ENCODE measurements at regions not wholly inside any gene's neighbourhood (a gene's known extent, or its start where the extent isn't known, plus 50 kb on each side); places are given as distances from the start of the nearest gene placed in this dataset.

GRCh38 chr6:139640921-139641320 lies 266.5 kb upstream of the CITED2 start:
- no peak for DNase-seq (ENCODE audit: low read depth)

- DNase-seq (ENCODE audit: low read depth): peak; percentile 68
Observed at GRCh38 chr6:139640448-139640847, 266.0 kb upstream of the CITED2 start.

- DNase-seq (ENCODE audit: low read depth): no peak
Observed at GRCh38 chr6:139639507-139639906, 265.1 kb upstream of the CITED2 start.

GRCh38 chr6:139638179-139638941 lies 263.9 kb upstream of the CITED2 start:
- no peak for DNase-seq (ENCODE audit: low read depth)

GRCh38 chr6:139637766-139638165 lies 263.3 kb upstream of the CITED2 start:
- DNase-seq (ENCODE audit: low read depth): peak; percentile 29

- no peak for DNase-seq (ENCODE audit: low read depth)
Observed at GRCh38 chr6:139636391-139636790, 261.9 kb upstream of the CITED2 start.

- no peak for DNase-seq (ENCODE audit: low read depth)
Observed at GRCh38 chr6:139635401-139636130, 261.1 kb upstream of the CITED2 start.

- DNase-seq (ENCODE audit: low read depth): no peak
Observed at GRCh38 chr6:139632840-139633239, 258.4 kb upstream of the CITED2 start.

- DNase-seq (ENCODE audit: low read depth): no peak
Observed at GRCh38 chr6:139628270-139628669, 253.8 kb upstream of the CITED2 start.

GRCh38 chr6:139627091-139627490 lies 252.6 kb upstream of the CITED2 start:
- no peak for DNase-seq (ENCODE audit: low read depth)

- no peak for DNase-seq (ENCODE audit: low read depth)
Observed at GRCh38 chr6:139625998-139626975, 251.8 kb upstream of the CITED2 start.

- no peak for DNase-seq (ENCODE audit: low read depth)
Observed at GRCh38 chr6:139625081-139625939, 250.9 kb upstream of the CITED2 start.

- no peak for DNase-seq (ENCODE audit: low read depth)
Observed at GRCh38 chr6:139623372-139623771, 248.9 kb upstream of the CITED2 start.

- DNase-seq (ENCODE audit: low read depth): no peak
Observed at GRCh38 chr6:139613496-139613895, 239.0 kb upstream of the CITED2 start.

GRCh38 chr6:139612135-139612465 lies 237.7 kb upstream of the CITED2 start:
- DNase-seq (ENCODE audit: low read depth): no peak

- DNase-seq (ENCODE audit: low read depth): no peak
Observed at GRCh38 chr6:139611327-139612134, 237.1 kb upstream of the CITED2 start.

GRCh38 chr6:139608466-139609261 lies 234.2 kb upstream of the CITED2 start:
- peak; percentile 53 for DNase-seq (ENCODE audit: low read depth)

- DNase-seq (ENCODE audit: low read depth): no peak
Observed at GRCh38 chr6:139605350-139605749, 230.9 kb upstream of the CITED2 start.

GRCh38 chr6:139603581-139603980 lies 229.1 kb upstream of the CITED2 start:
- no peak for DNase-seq (ENCODE audit: low read depth)

Data from myocyte (in vitro differentiated cells).